Large intestine (tissue), 3 donors: ENCODE measurements at regions not wholly inside any gene's neighbourhood (a gene's known extent, or its start where the extent isn't known, plus 50 kb on each side); places are given as distances from the start of the nearest gene placed in this dataset.
"Not testable (repeated sequence)": the region's sequence is repeated elsewhere in the genome, so short reads cannot be mapped to it uniquely, and the experiment has no call there.

Experiments used
- DNase-seq, 2 donors: peaks; one replicate each; pipeline versions ENCODE4 v3.0.0 to v3.0.0-alpha.2; 2013
- H3K27ac ChIP-seq: one replicate; pipeline ENCODE4 v1.5.1; 2013; ENCODE audit warnings: low read length
- H3K27me3 ChIP-seq: 2 replicates; pipeline ENCODE4 v1.6.1; 2013; ENCODE audit warnings: low read length; ENCODE audit not compliant: control insufficient read depth, insufficient read depth
- H3K36me3 ChIP-seq: 2 replicates; pipeline ENCODE4 v1.6.1; 2013; ENCODE audit warnings: low read length; ENCODE audit not compliant: control insufficient read depth, insufficient read depth
- H3K4me1 ChIP-seq: one replicate; pipeline ENCODE4 v1.6.1; 2013; ENCODE audit warnings: low read length; ENCODE audit not compliant: control insufficient read depth, insufficient read depth
- H3K4me3 ChIP-seq: one replicate; pipeline ENCODE4 v1.5.1; 2013; ENCODE audit warnings: low read length
- H3K9me3 ChIP-seq: one replicate; pipeline ENCODE4 v1.6.1; 2013; ENCODE audit warnings: mild to moderate bottlenecking, low read depth, low read length, moderate library complexity; ENCODE audit not compliant: control insufficient read depth
- WGBS: methylation state at CpG from one replicate; pipeline ENCODE4 v1.1.5; 2013; ENCODE audit warnings: low lambda C conversion rate; ENCODE audit not compliant: insufficient coverage; 5-methylcytosine and 5-hydroxymethylcytosine counted together

- no peak for DNase-seq
- peaks cover 15% of the 10 kb centered on the region for H3K4me1 ChIP-seq
- WGBS, result no CpG with 5 or more reads among the region's 8 CpGs
- no peak overlapping the region for H3K4me3 ChIP-seq
- no peak overlapping the region for H3K27ac ChIP-seq
- H3K36me3 ChIP-seq, result no peaks in the 10 kb centered on the region
- H3K27me3 ChIP-seq, result no peaks in the 10 kb centered on the region
- no peaks in the 10 kb centered on the region for H3K9me3 ChIP-seq
Measured at GRCh38 chr1:234763910-234764309, 153.9 kb upstream of the IRF2BP2 start.

DNA sequence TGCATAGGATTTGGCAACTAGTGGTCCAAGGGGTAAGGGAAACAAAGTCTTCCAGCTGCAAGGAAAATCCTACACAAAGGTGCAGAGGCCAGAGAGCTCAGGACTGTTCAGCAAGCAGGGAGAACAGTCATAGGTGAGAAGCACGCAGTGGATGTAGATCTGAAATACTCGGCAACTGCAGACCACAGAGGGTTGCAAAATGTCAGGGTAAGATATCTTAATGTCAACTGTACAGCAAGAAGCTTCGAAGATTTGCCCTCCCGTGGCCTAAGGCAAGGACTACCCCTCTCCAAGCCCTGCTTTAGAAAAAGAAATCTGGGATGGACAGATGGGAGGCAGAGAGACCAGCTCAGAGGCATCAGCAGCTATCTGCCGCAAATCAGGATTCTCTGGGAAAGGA, 153.4 kb upstream of the IRF2BP2 start:
- H3K27me3 ChIP-seq, result no peaks in the 10 kb centered on the region
- no peak for DNase-seq
- no peak overlapping the region for H3K4me3 ChIP-seq
- no CpG with 5 or more reads among the region's 5 CpGs for WGBS
- H3K36me3 ChIP-seq, result no peaks in the 10 kb centered on the region
- H3K9me3 ChIP-seq, result no peaks in the 10 kb centered on the region
- H3K27ac ChIP-seq, result no peak overlapping the region
- H3K4me1 ChIP-seq, result peaks cover 10% of the 10 kb centered on the region

DNA sequence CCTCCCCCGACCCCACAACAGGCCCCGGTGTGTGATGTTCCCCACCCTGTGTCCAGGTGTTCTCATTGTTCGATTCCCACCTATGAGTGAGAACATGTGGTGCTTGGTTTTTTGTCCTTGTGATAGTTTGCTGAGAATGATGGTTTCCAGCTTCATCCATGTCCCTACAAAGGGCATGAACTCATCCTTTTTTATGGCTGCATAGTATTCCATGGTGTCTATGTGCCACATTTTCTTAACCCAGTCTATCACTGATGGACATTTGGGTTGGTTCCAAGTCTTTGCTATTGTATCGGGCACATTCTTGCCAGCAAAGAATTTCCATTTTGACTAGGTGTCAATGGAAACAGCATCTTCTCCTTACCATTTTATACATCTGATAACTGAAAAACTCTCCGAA, 152.1 kb upstream of the IRF2BP2 start:
- WGBS, result no CpG with 5 or more reads among the region's 5 CpGs
- DNase-seq, H3K27me3 ChIP-seq: not testable (repeated sequence)

GRCh38 chr1:234760303-234760723, 150.3 kb upstream of the IRF2BP2 start:
- Histone ChIP-seq H3K4me1 (no peaks in the 10 kb centered on the region), H3K9me3 (no peaks in the 10 kb centered on the region), H3K36me3 (no peaks in the 10 kb centered on the region), H3K4me3 (no peak overlapping the region), H3K27me3 (no peaks in the 10 kb centered on the region), H3K27ac (no peak overlapping the region)
- no peak for DNase-seq
- no CpG with 5 or more reads among the region's 6 CpGs for WGBS

More for the DNA sequence above, 152.1 kb upstream of the IRF2BP2 start:
- H3K36me3 ChIP-seq, H3K4me3 ChIP-seq, H3K27ac ChIP-seq, H3K4me1 ChIP-seq, H3K9me3 ChIP-seq: not testable (repeated sequence)

DNA sequence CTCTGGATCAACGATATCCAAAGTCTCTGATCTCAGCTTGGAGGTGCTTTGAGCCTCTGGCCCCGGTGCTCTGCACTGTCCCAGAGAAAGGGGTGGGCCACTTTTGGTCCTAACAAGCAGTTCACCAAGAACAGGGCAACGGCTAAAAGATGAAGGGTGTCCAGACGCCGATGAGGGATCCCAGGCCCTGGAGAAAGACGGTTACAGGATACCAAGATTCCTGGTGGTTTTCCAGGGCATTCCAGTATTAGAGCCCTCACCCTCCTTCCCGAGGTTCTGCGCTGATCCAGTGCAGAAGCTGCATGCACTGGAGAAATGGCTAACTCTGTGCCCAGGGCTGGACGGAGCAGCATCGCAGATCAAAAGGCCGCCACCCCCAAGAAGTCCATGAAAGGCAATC, 149.9 kb upstream of the IRF2BP2 start:
- no CpG with 5 or more reads among the region's 11 CpGs for WGBS

GRCh38 chr1:234758851-234759250, 148.9 kb upstream of the IRF2BP2 start:
- no peaks in the 10 kb centered on the region for H3K36me3 ChIP-seq
- no peaks in the 10 kb centered on the region for H3K4me1 ChIP-seq
- H3K4me3 ChIP-seq, result no peak overlapping the region
- H3K9me3 ChIP-seq, result no peaks in the 10 kb centered on the region
- DNase-seq, result no peak
- no peaks in the 10 kb centered on the region for H3K27me3 ChIP-seq
- no CpG with 5 or more reads among the region's 11 CpGs for WGBS
- peak overlapping the region; percentile 8 for H3K27ac ChIP-seq

More for the DNA sequence above, 149.9 kb upstream of the IRF2BP2 start:
- no peaks in the 10 kb centered on the region for H3K36me3 ChIP-seq
- H3K9me3 ChIP-seq, result no peaks in the 10 kb centered on the region
- H3K27me3 ChIP-seq, result no peaks in the 10 kb centered on the region
- no peak for DNase-seq
- no peak overlapping the region for H3K27ac ChIP-seq
- H3K4me3 ChIP-seq, result no peak overlapping the region
- no peaks in the 10 kb centered on the region for H3K4me1 ChIP-seq

GRCh38 chr1:234756857-234757256, 146.9 kb upstream of the IRF2BP2 start:
- DNase-seq, result no peak
- Histone ChIP-seq H3K27ac (no peak overlapping the region), H3K4me1 (peaks cover under 1% of the 10 kb centered on the region), H3K36me3 (no peaks in the 10 kb centered on the region), H3K27me3 (no peaks in the 10 kb centered on the region), H3K9me3 (no peaks in the 10 kb centered on the region), H3K4me3 (no peak overlapping the region)
- no CpG with 5 or more reads among the region's 6 CpGs for WGBS

- H3K36me3 ChIP-seq, result no peaks in the 10 kb centered on the region
- H3K27ac ChIP-seq, result no peak overlapping the region
- 80% methylated on average over 2 of the region's 13 CpGs for WGBS
- no peak overlapping the region for H3K4me3 ChIP-seq
- H3K27me3 ChIP-seq, result no peaks in the 10 kb centered on the region
- DNase-seq, result no peak
- peaks cover 6% of the 10 kb centered on the region for H3K4me1 ChIP-seq
- no peaks in the 10 kb centered on the region for H3K9me3 ChIP-seq
Measured at GRCh38 chr1:234756066-234756774, 146.2 kb upstream of the IRF2BP2 start.

DNA sequence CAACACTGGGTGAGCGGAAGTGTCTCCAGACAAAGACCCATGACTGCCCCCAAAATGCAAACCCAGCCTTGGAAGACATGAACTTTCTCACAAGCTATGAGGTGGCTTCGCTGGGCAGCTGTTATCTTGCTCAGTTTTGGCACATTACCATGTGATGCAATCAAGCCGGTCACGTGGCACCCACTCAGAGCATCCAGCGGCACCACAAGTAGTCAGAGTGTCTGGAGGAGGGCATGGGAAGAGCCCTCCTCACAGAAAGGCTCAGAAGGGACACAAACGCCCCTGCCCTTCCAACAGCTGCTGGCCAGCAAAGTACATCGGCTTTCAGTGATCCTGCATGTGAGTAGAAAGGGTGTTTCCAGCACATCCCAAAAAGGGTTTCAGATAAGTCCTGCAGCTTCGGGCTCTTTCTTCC, 145.5 kb upstream of the IRF2BP2 start:
- H3K27me3 ChIP-seq, result no peaks in the 10 kb centered on the region
- no CpG with 5 or more reads among the region's 8 CpGs for WGBS
- H3K9me3 ChIP-seq, result no peaks in the 10 kb centered on the region
- DNase-seq, result peak in 1 of 2 donors; percentile 34
- peaks cover 13% of the 10 kb centered on the region for H3K4me1 ChIP-seq
- no peak overlapping the region for H3K27ac ChIP-seq
- no peaks in the 10 kb centered on the region for H3K36me3 ChIP-seq
- no peak overlapping the region for H3K4me3 ChIP-seq

DNA sequence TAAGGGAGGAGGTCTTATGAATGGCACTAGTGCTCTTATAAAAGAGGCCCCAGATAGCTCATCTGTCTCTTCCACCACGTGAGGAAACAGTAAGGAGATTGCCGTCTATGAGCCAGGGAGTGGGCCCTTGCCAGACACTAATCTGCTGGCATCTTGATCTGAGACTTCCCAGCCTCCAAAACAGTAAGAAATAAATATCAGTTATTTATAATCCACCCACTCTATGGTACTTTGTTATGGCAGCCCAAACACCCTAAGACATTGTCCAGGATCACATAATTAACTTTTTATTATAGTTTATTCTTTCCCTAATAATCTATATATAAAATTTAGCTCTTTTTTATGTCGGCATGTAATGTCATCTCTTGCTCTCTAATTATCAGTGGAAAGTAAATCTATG, 144.0 kb upstream of the IRF2BP2 start:
- 75% methylated on average over 1 of the region's 3 CpGs for WGBS
- Histone ChIP-seq H3K9me3 (no peaks in the 10 kb centered on the region), H3K36me3 (no peaks in the 10 kb centered on the region), H3K27ac (no peak overlapping the region), H3K27me3 (no peaks in the 10 kb centered on the region), H3K4me1 (peaks cover 15% of the 10 kb centered on the region), H3K4me3 (no peak overlapping the region)
- DNase-seq, result no peak

GRCh38 chr1:234752927-234753326, 142.9 kb upstream of the IRF2BP2 start:
- WGBS, result 100% methylated on average over 3 of the region's 8 CpGs
- H3K4me3 ChIP-seq, result no peak overlapping the region

More at GRCh38 chr1:234752927-234753326, 142.9 kb upstream of the IRF2BP2 start:
- no peak for DNase-seq
- Histone ChIP-seq H3K9me3 (no peaks in the 10 kb centered on the region), H3K27me3 (no peaks in the 10 kb centered on the region), H3K4me1 (peaks cover 15% of the 10 kb centered on the region), H3K27ac (no peak overlapping the region), H3K36me3 (no peaks in the 10 kb centered on the region)
